ENCODE measurements at regions not wholly inside any gene's neighbourhood (a gene's known extent, or its start where the extent isn't known, plus 50 kb on each side); places are given as distances from the start of the nearest gene placed in this dataset.
"Not testable (repeated sequence)": the region's sequence is repeated elsewhere in the genome, so short reads cannot be mapped to it uniquely, and the experiment has no call there.

DNA sequence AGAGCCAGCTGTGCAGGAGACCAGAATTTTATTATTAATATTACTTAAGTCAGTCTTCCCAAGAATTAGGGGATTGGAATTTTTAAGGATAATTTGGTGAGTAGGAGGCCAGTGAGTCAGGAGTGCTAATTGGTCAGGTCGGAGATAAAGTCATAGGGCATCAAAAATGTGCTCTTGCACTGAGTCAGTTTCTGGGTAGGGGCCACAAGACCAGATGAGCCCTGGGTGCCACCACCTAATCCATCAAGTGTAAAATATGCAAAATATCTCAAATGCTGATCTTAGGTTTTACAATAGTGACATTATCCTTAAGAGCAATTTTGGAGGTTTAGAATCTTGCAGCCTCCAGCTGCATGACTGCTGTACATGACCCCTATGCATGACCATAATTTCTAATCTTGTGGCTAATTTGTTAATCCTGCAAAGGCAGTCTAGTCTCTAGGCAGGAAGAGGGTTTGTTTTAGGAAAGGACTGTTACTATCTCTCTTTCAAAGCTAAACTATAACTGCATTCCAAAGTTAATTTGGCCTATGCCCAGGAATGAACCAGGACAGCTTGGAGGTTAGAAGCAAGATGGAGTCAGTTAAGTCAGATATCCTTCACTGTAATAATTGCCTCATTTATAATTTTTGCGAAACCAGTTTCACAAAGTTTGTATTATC lies 215.9 kb downstream of the RNF152 start:
- DNase-seq = no peak

GRCh38 chr18:61669320-61669719 lies 223.5 kb downstream of the RNF152 start:
- no peak for DNase-seq

- no peak for DNase-seq
Observed at GRCh38 chr18:61666876-61667590, 225.8 kb downstream of the RNF152 start.

DNA sequence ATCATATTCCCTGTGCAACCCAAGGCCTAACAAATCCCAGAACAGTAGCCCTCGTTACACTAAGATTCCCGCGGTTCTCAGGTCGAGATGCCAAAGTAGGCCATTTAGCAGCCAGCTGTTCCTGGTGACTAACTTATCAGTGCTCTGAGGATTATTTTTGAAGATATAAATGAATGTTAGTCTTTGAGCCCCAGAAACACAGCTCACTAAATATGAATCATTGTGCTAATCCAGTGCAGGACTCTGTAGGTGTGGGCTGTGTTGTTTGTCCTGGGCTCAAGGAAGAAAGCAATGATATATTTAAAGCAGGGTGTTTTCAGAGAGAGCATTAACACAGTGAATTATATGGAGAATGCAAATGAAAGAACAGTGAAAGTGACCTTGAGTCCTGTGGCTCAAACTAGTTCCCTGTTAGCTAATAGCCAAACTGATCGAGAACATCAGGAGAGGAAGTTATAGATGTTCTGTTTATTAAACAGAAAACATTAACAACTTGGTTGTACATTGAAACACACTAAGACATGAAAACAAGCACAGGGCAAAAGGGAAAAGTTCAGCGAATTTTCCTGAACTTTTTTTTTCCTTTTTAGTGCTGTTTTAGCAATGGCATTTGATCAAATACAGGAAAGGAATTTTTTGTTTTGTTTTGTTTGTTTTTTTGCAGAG lies 228.3 kb downstream of the RNF152 start:
- DNase-seq = no peak

DNA sequence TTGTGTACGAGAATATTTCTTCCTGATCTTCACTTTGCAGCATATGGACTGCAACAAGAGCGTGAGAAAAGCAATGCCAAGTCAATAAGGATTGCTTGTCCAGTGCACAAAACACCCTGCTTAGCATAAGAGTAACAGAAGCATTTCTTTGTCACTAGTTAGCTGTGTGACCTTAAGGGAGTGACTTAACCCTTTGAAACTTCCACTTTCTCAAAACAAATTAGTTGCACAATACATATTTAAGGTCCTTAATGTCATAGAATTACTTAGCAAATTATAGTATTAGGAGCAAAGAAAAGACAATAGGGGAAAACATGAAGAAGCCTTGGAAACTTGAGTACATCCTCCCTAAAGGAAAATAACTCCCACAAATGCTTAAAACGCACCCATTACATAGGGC lies 230.1 kb downstream of the RNF152 start:
- no peak for DNase-seq

- DNase-seq = no peak
Observed at GRCh38 chr18:61658431-61658830, 234.4 kb downstream of the RNF152 start.

GRCh38 chr18:61657066-61657732 lies 235.6 kb downstream of the RNF152 start:
- no peak for DNase-seq

GRCh38 chr18:61655630-61656029 lies 237.2 kb downstream of the RNF152 start:
- no peak for DNase-seq

GRCh38 chr18:61653823-61654551 lies 238.8 kb downstream of the RNF152 start:
- DNase-seq = no peak

- no peak for DNase-seq
Observed at GRCh38 chr18:61651880-61652268, 240.9 kb downstream of the RNF152 start.

DNA sequence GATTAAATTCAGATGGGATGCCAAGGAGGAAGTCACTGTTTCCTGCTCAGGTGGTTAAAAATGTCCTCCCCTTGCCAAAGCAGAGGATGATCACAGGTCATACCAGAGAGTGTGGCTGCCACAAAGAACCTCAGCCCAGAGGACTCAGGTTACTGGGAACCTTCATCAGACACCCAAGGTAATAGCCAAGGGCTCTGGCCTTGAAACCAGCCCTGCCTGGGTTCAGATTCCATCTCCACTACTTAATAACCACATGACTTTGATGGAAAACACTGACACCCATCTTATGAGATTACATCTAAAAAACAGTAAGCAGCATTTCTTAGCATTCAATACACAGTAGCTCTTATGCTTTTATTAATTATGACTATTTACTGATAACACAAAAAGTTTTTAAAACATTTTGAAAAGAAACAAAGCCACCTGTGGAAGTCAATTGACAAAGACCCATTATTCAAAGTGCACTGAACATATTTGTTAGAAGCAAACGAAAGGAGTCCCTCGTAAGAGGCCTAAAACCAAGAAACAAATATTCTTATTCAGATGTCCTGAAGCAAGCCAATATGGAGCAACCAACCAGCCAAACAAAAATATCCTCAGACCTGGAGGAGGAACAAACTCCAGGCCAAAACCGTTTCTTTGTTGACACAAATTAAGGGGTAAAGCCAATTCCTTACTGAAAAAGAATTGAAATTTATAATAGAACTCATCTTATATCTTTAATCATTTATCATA lies 241.5 kb downstream of the RNF152 start:
- DNase-seq = no peak

- DNase-seq = no peak
Observed at GRCh38 chr18:61643884-61644647, 248.7 kb downstream of the RNF152 start.

GRCh38 chr18:61639886-61640285 lies 252.9 kb downstream of the RNF152 start:
- no peak for DNase-seq

DNA sequence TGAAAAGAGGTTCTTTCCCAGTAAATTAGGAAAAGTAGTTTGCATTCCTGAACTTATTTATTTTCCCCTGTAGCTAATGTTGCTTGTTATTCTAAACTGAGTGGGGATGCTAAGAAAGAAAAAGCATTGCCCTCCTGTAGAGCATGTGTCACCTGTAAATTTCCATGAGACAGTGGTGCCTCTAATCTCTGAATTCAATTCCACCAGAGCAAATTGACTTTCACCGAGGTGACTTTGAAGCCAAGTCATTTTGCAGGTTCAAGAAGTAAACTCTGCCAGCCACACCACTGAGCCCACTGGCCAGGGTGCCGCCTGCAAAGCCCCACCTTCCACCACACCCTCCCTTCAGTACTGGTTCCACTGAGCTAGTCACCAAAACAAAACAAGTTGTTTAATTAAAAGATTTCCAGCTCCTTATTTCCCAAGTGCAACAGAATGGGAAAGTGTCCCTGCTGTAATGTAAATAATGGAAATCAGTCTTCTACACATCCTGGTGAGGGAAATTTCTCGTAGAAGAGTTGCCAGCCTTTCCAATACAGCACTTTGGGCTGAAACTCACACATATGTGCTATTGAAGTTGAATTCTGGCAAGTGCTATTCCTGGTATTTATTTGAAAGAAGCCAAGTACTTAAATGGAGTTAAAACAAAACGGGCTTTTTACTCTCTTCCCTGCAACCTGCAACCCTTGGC lies 254.8 kb downstream of the RNF152 start:
- no peak for DNase-seq

GRCh38 chr18:61637319-61637718 lies 255.5 kb downstream of the RNF152 start:
- no peak for DNase-seq

DNA sequence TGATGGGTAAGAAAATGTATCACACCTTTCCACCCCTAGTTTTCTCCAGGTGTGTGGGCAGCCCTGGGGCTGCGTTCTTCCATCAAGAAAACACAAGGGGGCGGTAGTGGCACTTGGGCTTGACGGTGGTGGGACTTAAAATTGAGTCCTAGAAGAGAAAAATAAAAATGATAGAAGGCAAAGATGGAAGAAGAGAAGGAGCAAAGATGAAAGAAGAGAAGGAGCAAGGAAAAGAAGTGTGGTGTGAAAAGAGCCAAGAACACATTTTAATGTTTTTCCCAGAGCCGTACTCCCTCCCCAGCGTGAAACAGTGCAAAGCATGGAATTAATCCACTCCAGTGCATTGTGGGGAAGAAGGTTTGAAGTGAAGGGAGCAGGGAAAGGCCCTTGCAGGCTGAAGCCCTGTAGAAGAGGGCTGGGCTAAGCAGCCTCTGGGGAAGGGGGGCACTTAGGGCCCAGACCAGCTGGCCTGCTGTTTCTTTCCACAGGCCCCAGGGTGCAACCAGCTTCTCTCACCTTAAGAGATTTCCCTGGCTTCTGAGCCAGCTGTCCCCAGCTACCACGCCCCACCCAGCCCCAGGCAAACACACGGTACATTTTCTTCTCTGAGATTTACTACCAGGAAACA lies 256.8 kb downstream of the RNF152 start:
- peak; percentile 37 for DNase-seq

DNA sequence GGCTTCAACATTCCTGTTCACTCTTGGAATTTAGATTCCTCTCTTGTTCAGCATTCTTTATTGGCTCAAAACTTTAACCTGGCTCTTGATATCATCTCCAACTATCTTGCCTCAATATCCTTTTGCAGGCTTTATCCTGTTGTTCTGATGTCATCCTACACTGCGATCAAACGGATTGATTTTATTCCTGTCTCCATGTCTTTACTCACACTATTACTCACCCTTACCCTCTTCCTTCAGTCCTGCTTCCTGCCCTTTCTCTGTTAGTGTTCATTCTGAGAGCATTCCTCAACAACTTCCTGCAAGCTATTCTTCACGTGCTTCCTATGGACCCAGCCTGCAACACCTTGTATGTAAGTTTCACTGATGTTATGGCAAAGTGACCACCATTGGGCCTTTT lies 264.7 kb downstream of the RNF152 start:
- no peak for DNase-seq

GRCh38 chr18:61624631-61625030 lies 268.2 kb downstream of the RNF152 start:
- not testable (repeated sequence) for DNase-seq

DNA sequence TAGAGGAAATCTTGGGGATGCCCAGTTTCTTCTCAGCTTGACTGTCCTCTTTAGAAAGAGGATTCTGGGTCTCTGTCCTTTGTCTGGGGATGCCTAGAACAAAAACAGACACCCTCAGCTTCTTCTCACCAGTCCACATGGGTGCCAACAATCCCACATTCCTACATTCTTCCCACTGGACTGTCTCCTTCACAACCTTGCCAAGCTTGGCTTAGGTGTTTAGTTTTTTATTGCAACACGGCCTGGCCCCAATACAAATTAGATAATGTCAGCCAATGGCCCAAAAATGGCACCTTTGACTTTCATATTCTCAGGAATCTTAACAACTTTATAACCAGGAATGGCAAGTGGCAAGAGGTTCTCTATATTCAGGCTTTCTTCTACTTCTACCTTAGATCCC lies 273.0 kb downstream of the RNF152 start:
- DNase-seq = no peak

DNA sequence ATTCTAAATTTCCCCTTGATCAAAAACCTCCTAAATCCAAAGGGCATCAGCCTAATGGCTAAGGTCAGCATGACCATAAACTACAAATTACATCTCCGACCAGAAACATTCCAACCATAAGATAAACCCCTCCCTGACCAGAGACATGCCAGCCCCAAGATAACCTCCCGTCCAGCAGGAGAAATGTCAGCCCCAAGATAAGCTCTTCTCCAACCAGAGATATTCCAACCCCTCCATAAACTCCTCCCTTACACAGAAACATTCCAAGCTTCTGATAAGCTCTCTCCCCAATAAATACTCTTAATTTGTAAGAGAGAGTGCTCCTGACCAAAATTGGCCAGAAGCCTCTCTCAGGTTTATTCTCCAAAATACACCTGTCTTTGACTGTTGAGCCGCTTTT lies 274.0 kb downstream of the RNF152 start:
- no peak for DNase-seq
